Suprapubic skin (tissue), 3 donors: ENCODE measurements at regions not wholly inside any gene's neighbourhood (a gene's known extent, or its start where the extent isn't known, plus 50 kb on each side); places are given as distances from the start of the nearest gene placed in this dataset.
"Not testable (repeated sequence)": the region's sequence is repeated elsewhere in the genome, so short reads cannot be mapped to it uniquely, and the experiment has no call there.

ENCODE experiments used
- EP300 ChIP-seq: sonication (generic); formaldehyde crosslinking; IDR thresholded peaks from one replicate; pipeline ENCODE4 v1.6.1; 2017; ENCODE audit warnings: antibody characterized with exemption
- TF ChIP-seq, protein P1 (sequence below), 2 donors: fragments of 200-600 bp in 1 of 2; fragments of 450-650 bp in 1 of 2; sonication (generic) in 1 of 2; IDR thresholded peaks; one replicate each; pipeline ENCODE4 v1.5.1; 2016 to 2019; ENCODE audit warnings: antibody characterized with exemption in 2 of 2, mild to moderate bottlenecking in 1 of 2, moderate library complexity in 1 of 2

DNA sequence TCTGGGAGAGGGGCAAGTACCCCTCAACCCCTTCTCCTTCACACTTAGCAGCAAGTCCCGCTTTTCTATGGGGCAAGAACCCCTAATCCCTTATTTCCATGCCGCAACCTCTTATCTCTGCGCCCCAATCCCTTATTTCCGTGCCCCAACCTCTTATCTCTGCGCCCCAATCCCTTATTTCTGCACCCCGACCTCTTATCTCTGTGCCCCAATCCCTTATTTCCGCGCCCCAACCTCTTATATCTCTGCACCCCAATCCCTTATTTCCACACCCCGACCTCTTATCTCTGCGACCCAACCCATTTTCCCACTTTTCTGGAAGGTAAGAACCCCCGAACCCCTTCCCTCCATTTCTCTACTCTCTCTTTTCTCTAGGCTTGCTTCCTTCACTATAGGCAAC, 95.6 kb upstream of the RAB4A start:
- not testable (repeated sequence) for TF ChIP-seq EP300
- TF ChIP-seq, protein P1, sequence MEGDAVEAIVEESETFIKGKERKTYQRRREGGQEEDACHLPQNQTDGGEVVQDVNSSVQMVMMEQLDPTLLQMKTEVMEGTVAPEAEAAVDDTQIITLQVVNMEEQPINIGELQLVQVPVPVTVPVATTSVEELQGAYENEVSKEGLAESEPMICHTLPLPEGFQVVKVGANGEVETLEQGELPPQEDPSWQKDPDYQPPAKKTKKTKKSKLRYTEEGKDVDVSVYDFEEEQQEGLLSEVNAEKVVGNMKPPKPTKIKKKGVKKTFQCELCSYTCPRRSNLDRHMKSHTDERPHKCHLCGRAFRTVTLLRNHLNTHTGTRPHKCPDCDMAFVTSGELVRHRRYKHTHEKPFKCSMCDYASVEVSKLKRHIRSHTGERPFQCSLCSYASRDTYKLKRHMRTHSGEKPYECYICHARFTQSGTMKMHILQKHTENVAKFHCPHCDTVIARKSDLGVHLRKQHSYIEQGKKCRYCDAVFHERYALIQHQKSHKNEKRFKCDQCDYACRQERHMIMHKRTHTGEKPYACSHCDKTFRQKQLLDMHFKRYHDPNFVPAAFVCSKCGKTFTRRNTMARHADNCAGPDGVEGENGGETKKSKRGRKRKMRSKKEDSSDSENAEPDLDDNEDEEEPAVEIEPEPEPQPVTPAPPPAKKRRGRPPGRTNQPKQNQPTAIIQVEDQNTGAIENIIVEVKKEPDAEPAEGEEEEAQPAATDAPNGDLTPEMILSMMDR (IDR thresholded peaks at IDR 0.05): not testable (repeated sequence)
